ENCODE measurements at regions not wholly inside any gene's neighbourhood (a gene's known extent, or its start where the extent isn't known, plus 50 kb on each side); places are given as distances from the start of the nearest gene placed in this dataset.

DNA sequence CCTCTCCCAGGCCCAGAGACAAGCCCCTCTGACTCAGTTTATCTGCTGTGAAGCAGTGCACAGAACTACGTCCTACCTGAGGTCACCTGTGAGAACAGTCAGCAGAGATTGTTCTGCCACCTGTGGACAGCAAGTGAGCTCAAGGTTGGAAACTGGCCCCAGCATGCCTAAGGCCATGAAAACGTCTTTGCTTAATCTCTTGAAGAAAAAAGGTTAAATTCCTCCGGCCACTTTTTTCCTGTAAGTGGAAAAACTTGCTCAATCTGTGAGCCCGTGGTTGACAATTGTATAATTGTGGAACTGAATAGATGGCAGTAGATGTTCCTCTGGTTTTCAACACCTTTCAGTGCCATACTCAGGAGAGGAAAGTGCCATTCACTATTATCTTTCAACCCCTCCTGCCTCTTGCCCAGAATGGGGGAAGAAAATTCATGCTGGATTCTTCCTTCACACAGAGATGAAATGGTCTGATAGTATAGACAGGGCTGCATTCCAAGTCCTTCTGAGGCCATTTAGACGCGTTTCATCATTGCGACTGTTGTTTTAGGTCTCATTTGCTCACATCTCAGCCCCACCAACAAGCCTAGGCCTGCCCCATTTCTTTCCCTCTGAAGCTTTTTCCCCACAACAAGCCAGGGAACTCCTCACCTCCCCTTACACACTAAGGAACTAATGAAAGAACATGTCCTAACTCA lies 292.9 kb downstream of the FZD1 start:
- no peak for DNase-seq

DNA sequence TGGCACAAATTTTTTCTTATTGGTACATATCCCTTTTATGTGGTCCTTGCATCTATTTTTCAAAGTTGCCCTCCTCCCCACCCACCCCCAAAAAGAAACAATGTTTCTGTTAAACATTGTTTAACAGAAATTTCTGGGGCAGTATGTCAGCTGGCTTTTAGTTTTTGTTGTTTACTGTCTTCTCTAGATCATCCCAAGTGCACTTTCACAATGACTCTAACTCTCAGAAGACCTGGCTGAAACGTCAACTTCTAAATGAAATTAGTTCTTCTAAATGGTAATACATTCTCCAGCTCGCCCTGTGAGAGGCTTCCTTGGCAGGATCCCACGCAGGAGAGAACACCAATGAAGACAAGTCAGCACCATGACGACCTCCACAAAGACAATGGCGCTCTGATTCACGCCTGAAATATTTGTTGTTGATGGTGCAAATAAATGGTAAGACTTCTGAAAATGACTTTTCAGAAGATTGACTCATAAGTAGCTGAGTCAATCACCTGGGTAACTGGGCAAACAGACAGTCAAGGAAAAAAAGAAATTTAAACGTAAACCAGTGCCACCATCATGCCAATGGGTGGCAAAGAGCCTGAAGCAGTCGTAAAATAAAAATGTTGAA lies 293.7 kb downstream of the FZD1 start:
- Mint-ChIP-seq H3K36me3 (ENCODE audit: insufficient read depth) (no peaks in the 10 kb centered on the region), H3K9me3 (peaks cover 6% of the 10 kb centered on the region), H3K27me3 (ENCODE audit: low read depth) (no peaks in the 10 kb centered on the region), H3K4me3 (no peak overlapping the region), H3K4me1 (ENCODE audit: low read depth) (no peaks in the 10 kb centered on the region)
- DNase-seq (no peak), ATAC-seq (no peak)

More for the DNA sequence above, 292.9 kb downstream of the FZD1 start:
- H3K27me3 Mint-ChIP-seq (ENCODE audit: low read depth): no peaks in the 10 kb centered on the region
- no peaks in the 10 kb centered on the region for H3K36me3 Mint-ChIP-seq (ENCODE audit: insufficient read depth)
- H3K4me1 Mint-ChIP-seq (ENCODE audit: low read depth): no peaks in the 10 kb centered on the region
- ATAC-seq: no peak
- peaks cover 6% of the 10 kb centered on the region for H3K9me3 Mint-ChIP-seq
- H3K4me3 Mint-ChIP-seq: no peak overlapping the region

DNA sequence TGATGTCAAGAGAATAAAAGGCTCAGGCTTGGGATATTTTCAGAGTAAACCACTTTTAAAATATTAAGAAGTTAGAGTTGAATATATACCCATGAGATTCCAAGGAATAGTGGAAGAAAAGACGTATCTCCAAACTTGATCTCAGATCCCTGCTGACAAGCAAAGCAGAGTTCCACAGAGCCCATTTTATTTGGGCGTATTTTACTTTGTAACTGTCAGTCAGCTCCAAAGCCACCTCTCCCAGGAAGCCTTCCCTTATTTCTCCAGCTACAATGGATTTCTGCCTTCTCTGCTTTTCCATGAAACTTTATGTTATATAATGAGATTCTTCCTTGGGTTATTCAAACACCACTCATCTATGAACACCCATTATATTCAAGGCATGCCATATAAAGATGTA lies 295.7 kb downstream of the FZD1 start:
- ATAC-seq (no peak), DNase-seq (no peak)
- H3K27me3 Mint-ChIP-seq (ENCODE audit: low read depth): no peaks in the 10 kb centered on the region
- no peaks in the 10 kb centered on the region for H3K4me1 Mint-ChIP-seq (ENCODE audit: low read depth)
- peaks cover 6% of the 10 kb centered on the region for H3K9me3 Mint-ChIP-seq
- H3K36me3 Mint-ChIP-seq (ENCODE audit: insufficient read depth): no peaks in the 10 kb centered on the region
- H3K4me3 Mint-ChIP-seq: no peak overlapping the region

- no peak for ATAC-seq
- peaks cover 9% of the 10 kb centered on the region for H3K9me3 Mint-ChIP-seq
- H3K27me3 Mint-ChIP-seq (ENCODE audit: low read depth): no peaks in the 10 kb centered on the region
- DNase-seq: no peak
- no peak overlapping the region for H3K4me3 Mint-ChIP-seq
- H3K4me1 Mint-ChIP-seq (ENCODE audit: low read depth): no peaks in the 10 kb centered on the region
- no peaks in the 10 kb centered on the region for H3K36me3 Mint-ChIP-seq (ENCODE audit: insufficient read depth)
These were observed 299.9 kb downstream of the FZD1 start for GRCh38 chr7:91564101-91564500.

DNA sequence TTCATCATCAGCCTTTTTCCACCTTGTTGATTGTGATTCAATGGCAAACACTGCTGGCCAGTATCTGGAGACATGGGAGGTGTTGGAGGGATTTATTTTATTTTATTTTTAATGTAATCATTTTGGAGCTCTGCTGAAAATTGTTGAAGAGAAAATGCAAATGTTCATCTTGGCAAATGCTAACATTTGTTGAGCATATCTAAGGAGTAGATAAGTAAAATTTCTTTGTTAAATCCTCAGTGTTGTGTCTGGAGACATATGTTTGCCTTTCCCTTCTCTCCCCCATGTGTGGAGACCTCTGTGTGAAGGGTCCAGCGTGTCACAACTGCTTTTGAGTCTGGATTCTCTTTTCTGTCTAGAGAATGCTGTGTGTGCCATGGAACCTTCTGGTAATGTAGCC lies 300.3 kb downstream of the FZD1 start:
- Mint-ChIP-seq H3K4me1 (ENCODE audit: low read depth) (no peaks in the 10 kb centered on the region), H3K27me3 (ENCODE audit: low read depth) (no peaks in the 10 kb centered on the region), H3K9me3 (peaks cover 10% of the 10 kb centered on the region), H3K4me3 (no peak overlapping the region), H3K36me3 (ENCODE audit: insufficient read depth) (no peaks in the 10 kb centered on the region)
- DNase-seq (no peak), ATAC-seq (no peak)

GRCh38 chr7:91565499-91566401 lies 301.5 kb downstream of the FZD1 start:
- H3K4me1 Mint-ChIP-seq (ENCODE audit: low read depth): no peaks in the 10 kb centered on the region
- peaks cover 9% of the 10 kb centered on the region for H3K9me3 Mint-ChIP-seq
- H3K36me3 Mint-ChIP-seq (ENCODE audit: insufficient read depth): no peaks in the 10 kb centered on the region
- no peak for ATAC-seq
- no peaks in the 10 kb centered on the region for H3K27me3 Mint-ChIP-seq (ENCODE audit: low read depth)
- no peak overlapping the region for H3K4me3 Mint-ChIP-seq
- DNase-seq: no peak

DNA sequence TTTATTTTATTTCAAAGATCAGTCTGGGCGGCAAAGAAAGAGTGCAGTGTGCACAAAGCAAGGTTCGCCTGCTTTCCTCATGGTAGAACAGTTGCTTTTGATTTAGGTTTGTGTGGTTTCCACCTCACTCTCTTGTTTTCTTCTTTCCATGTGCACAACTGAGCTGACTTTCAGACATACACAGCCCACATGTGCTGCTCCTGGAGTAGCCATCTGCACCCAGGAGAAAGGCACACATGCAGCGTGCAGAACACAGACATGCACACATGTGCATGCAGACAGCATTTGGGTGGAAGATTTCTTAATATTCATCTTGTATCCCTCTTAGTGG lies 302.1 kb downstream of the FZD1 start:
- no peaks in the 10 kb centered on the region for H3K4me1 Mint-ChIP-seq (ENCODE audit: low read depth)
- H3K4me3 Mint-ChIP-seq: no peak overlapping the region
- ATAC-seq (no peak), DNase-seq (no peak)
- H3K9me3 Mint-ChIP-seq: peaks cover 7% of the 10 kb centered on the region
- no peaks in the 10 kb centered on the region for H3K36me3 Mint-ChIP-seq (ENCODE audit: insufficient read depth)
- H3K27me3 Mint-ChIP-seq (ENCODE audit: low read depth): no peaks in the 10 kb centered on the region

DNA sequence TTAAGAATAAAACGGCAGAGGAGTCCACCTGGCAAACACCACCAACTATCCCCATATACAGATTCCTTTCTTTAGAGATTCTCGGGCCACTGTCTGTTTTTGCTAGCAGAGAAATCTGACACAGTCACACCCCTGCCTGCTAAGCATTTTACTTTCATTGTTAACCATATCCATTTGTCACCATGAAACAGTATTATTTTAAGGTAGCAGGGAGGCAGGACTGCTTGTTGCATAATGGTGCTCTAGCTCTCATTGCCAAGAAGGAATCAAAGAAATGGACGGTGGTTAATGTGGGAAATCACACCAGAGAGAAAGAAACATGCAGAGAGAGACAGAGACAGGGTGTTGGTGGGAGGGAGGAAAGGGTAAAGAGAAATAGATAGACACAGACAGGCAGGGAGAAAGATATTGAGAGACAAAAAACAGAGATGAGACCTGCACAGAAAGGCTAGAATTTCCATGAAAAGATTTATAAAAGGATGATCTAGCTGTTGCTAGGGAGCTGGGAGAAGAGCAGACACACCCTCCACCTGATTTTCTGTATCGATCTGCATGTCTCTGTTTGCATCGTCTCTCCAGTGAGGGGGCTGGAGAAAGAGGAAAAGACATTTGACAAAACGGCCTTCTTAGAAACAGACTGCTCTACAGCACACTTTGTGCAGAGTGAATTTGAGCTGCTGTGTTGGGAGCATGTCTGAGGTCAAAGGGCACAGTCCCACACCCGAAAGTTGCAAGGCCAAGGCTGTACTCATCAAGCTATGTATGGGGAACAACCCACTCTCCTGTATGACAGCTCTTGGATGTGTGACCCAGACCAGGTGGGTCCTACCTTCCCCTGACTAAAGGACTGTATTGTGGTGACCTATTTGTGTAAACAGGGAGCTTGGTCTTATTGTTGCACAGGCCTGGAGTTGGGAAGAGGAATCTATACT lies 303.1 kb downstream of the FZD1 start:
- Mint-ChIP-seq H3K9me3 (peaks cover 11% of the 10 kb centered on the region), H3K4me3 (no peak overlapping the region), H3K27me3 (ENCODE audit: low read depth) (no peaks in the 10 kb centered on the region), H3K36me3 (ENCODE audit: insufficient read depth) (no peaks in the 10 kb centered on the region), H3K4me1 (ENCODE audit: low read depth) (no peaks in the 10 kb centered on the region)
- DNase-seq (no peak), ATAC-seq (no peak)

GRCh38 chr7:91568138-91568537 lies 303.9 kb downstream of the FZD1 start:
- Mint-ChIP-seq H3K4me1 (ENCODE audit: low read depth) (no peaks in the 10 kb centered on the region), H3K4me3 (no peak overlapping the region), H3K36me3 (ENCODE audit: insufficient read depth) (no peaks in the 10 kb centered on the region), H3K27me3 (ENCODE audit: low read depth) (no peaks in the 10 kb centered on the region), H3K9me3 (peaks cover 11% of the 10 kb centered on the region)
- no peak for ATAC-seq
- no peak for DNase-seq

DNA sequence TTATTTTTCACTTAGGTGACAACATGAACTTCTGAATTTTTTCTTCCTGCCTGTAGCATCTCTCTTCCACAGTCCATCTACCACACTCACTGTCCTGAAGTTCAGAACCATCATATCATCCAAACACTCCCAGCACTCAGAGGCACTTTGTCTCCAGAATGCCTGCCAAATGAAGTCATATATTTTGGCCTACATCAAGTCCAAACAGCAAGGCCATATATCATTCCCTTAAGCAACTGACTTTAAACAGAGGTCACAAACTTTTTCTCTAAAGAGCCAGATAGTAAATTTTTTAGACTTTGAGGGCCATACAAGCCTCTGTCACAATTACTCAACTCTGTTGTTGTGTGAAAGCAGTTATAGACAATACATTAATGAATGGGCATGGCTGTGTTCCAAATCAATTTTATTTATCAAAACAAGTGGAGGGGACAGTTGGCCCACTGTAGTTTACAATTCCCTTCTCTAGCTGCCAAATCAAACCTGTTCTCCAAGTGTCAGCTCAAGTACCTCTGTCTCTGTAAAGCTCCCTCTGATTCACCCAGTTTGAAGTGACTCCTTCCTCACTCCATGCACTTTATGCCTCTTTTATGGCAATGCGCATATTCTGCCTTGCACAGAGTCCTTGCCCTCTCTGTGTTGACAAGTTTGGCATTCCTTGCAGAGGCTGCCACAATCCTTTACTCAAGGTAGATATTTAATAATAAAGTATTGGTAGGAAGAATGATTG lies 305.7 kb downstream of the FZD1 start:
- DNase-seq (no peak), ATAC-seq (no peak)
- Mint-ChIP-seq H3K4me1 (ENCODE audit: low read depth) (no peaks in the 10 kb centered on the region), H3K27me3 (ENCODE audit: low read depth) (no peaks in the 10 kb centered on the region), H3K4me3 (no peak overlapping the region), H3K9me3 (peaks cover 11% of the 10 kb centered on the region), H3K36me3 (ENCODE audit: insufficient read depth) (no peaks in the 10 kb centered on the region)

DNA sequence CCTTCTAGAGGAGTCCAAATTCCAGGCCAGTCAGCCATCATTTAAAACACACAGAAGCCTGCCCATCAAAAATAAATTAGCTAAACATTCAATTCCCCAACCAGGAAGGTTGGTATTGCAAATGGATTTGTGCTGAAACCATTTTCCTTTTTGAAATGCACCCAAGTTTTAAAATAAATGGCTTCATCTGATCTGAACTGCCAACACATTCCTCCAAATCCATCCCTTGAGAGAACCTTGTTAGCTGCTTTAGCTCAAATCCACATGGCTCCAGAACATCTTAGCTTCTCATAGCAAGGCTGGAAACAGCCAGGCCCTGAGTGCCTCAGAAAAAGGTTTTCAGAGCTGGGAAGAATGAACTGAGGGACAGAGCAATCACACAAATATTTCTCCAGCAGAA lies 306.3 kb downstream of the FZD1 start:
- no peak overlapping the region for H3K4me3 Mint-ChIP-seq
- no peaks in the 10 kb centered on the region for H3K27me3 Mint-ChIP-seq (ENCODE audit: low read depth)
- peaks cover 14% of the 10 kb centered on the region for H3K9me3 Mint-ChIP-seq
- H3K4me1 Mint-ChIP-seq (ENCODE audit: low read depth): no peaks in the 10 kb centered on the region
- H3K36me3 Mint-ChIP-seq (ENCODE audit: insufficient read depth): no peaks in the 10 kb centered on the region
- no peak for ATAC-seq
- DNase-seq: no peak

DNA sequence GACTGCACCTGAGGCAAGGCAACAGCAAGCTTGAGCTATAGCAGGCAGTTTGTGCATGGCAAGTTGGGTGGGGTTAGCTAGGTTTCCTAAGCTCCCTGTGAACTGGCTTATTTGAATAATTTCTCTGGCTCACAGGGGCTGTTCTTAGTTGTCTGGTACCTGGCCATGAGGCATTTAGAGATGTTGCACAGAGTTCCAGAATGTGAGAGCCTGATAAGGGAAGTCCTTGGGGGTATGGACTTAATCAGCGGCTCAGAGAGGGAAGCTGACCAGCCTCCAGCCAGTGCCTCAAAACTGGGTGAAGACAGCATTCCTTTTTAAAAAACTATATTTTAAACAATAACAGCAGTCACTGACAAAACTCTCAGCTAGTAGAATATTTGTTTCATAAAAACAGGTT lies 307.4 kb downstream of the FZD1 start:
- H3K9me3 Mint-ChIP-seq: peaks cover 19% of the 10 kb centered on the region
- ATAC-seq: no peak

GRCh38 chr7:91573405-91573804 lies 307.1 kb downstream of the MTERF1 start:
- no peaks in the 10 kb centered on the region for H3K36me3 Mint-ChIP-seq (ENCODE audit: insufficient read depth)
- ATAC-seq: no peak
- no peaks in the 10 kb centered on the region for H3K4me1 Mint-ChIP-seq (ENCODE audit: low read depth)
- H3K4me3 Mint-ChIP-seq: no peak overlapping the region
- DNase-seq: no peak
- no peaks in the 10 kb centered on the region for H3K27me3 Mint-ChIP-seq (ENCODE audit: low read depth)
- peaks cover 18% of the 10 kb centered on the region for H3K9me3 Mint-ChIP-seq

More for the DNA sequence above, 307.4 kb downstream of the FZD1 start:
- no peaks in the 10 kb centered on the region for H3K36me3 Mint-ChIP-seq (ENCODE audit: insufficient read depth)
- H3K4me1 Mint-ChIP-seq (ENCODE audit: low read depth): no peaks in the 10 kb centered on the region
- no peak for DNase-seq
- no peaks in the 10 kb centered on the region for H3K27me3 Mint-ChIP-seq (ENCODE audit: low read depth)
- no peak overlapping the region for H3K4me3 Mint-ChIP-seq
